HCT116 (cell line): ENCODE measurements at regions not wholly inside any gene's neighbourhood (a gene's known extent, or its start where the extent isn't known, plus 50 kb on each side); places are given as distances from the start of the nearest gene placed in this dataset.

ENCODE experiments used
- ATAC-seq: fragments of 200-7000 bp; cut with Tn5 transposase; 2 replicates; pipeline ENCODE4 v1.9.1; 2020; ENCODE audit warnings: mild to moderate bottlenecking, moderate library complexity
- BruUV-seq: library from RNA; stranded (reverse); fragments of 400-500 nt; replicated peaks from 2 replicates; lab custom pipeline; 2021; lab: Mats Ljungman, UMichigan
- CTCF ChIA-PET: fragments of 300-600 bp; sonication (Branson Sonifier 250); formaldehyde crosslinking; loops from one replicate; lab custom pipeline; 2021; ENCODE audit warnings: antibody characterized with exemption; lab: Charles Lee
- POLR2A ChIA-PET: fragments of 300-600, 350-600 bp; sonication (Branson Sonifier 250); formaldehyde crosslinking; loops from one replicate; lab custom pipeline; 2021; ENCODE audit warnings: antibody characterized with exemption; lab: Charles Lee
- RAD21 ChIA-PET, 2 experiments: fragments of 300-600 bp; sonication (Branson Sonifier 250); formaldehyde crosslinking; loops; one replicate each; lab custom pipeline; 2023; ENCODE audit warnings: low total read pairs in 2 of 2; ENCODE audit not compliant: uncharacterized antibody in 2 of 2, unreplicated experiment in 2 of 2, low non-redundant PET in 1 of 2; lab: Charles Lee
- DNase-seq: peaks from one replicate; pipeline ENCODE4 v3.0.0-alpha.2; 2010; ENCODE audit warnings: low read depth, low spot score
- H2AFZ ChIP-seq: fragments of 200-600 bp; shearing (Covaris generic), sonication (generic); 2 replicates; pipeline ENCODE4 v1.6.1; 2017; ENCODE audit warnings: low read depth, mixed run types, mixed read lengths, antibody characterized with exemption, low read length; ENCODE audit not compliant: poor library complexity, severe bottlenecking
- H3K27ac ChIP-seq: 2 replicates; pipeline ENCODE4 v1.5.1; 2012; ENCODE audit warnings: low read depth, low read length
- H3K27me3 ChIP-seq: fragments of 200-600 bp; sonication (generic); 2 replicates; pipeline ENCODE4 v1.6.1; 2016; ENCODE audit warnings: mixed run types, low read length, mixed read lengths; ENCODE audit not compliant: insufficient read depth
- H3K36me3 ChIP-seq, 2 experiments: fragments of 200-500 bp in 1 of 2; fragments of 200-600 bp in 1 of 2; sonication (Bioruptor generic) in 1 of 2; sonication (generic) in 1 of 2; 2 replicates each; pipeline versions ENCODE4 v1.5.1 to v1.6.1; 2014 to 2016; ENCODE audit warnings: low read length in 2 of 2, inconsistent platforms in 1 of 2, mixed read lengths in 1 of 2, mixed run types in 1 of 2; ENCODE audit not compliant: insufficient read depth in 2 of 2, control insufficient read depth in 1 of 2
- H3K4me1 ChIP-seq, 2 experiments: fragments of 200-600 bp in 1 of 2; sonication (generic) in 1 of 2; 2 replicates each; pipeline versions ENCODE4 v1.5.1 to v1.6.1; 2012 to 2017; ENCODE audit warnings: low read length in 2 of 2, inconsistent platforms in 1 of 2, mild to moderate bottlenecking in 1 of 2, mixed read lengths in 1 of 2, mixed run types in 1 of 2, moderate library complexity in 1 of 2; ENCODE audit not compliant: insufficient read depth in 2 of 2, control insufficient read depth in 1 of 2
- H3K4me2 ChIP-seq: fragments of 200-600 bp; sonication (generic); 2 replicates; pipeline ENCODE4 v1.6.1; 2017; ENCODE audit warnings: mixed run types, low read length, mixed read lengths
- H3K4me3 ChIP-seq, 2 experiments: fragments of 200-600 bp in 1 of 2; sonication (generic) in 1 of 2; replicated peaks in 1 of 2; 2 replicates each; pipeline ENCODE4 v1.5.1; 2011 to 2016; ENCODE audit warnings: low read length in 2 of 2, control low read depth in 1 of 2, low read depth in 1 of 2, mild to moderate bottlenecking in 1 of 2, mixed read lengths in 1 of 2, mixed run types in 1 of 2
- H3K79me2 ChIP-seq: fragments of 200-600 bp; sonication (generic); 2 replicates; pipeline ENCODE4 v1.6.1; 2017; ENCODE audit warnings: mild to moderate bottlenecking, mixed run types, low read length, moderate library complexity, mixed read lengths; ENCODE audit not compliant: insufficient read depth
- H3K9ac ChIP-seq: fragments of 200-600 bp; sonication (generic); 2 replicates; pipeline ENCODE4 v1.6.1; 2016; ENCODE audit warnings: low read length, mixed read lengths
- H3K9me2 ChIP-seq: fragments of 200-600 bp; sonication (generic), shearing (Covaris generic); 2 replicates; pipeline ENCODE4 v1.6.1; 2017; ENCODE audit warnings: mixed run types, mild to moderate bottlenecking, moderate library complexity; ENCODE audit not compliant: insufficient read depth
- H3K9me3 ChIP-seq, 2 experiments: fragments of 200-500 bp in 1 of 2; fragments of 200-600 bp in 1 of 2; sonication (Bioruptor generic) in 1 of 2; sonication (generic) in 1 of 2; 2 replicates each; pipeline ENCODE4 v1.6.1; 2014 to 2017; ENCODE audit warnings: low read length in 2 of 2, mixed read lengths in 2 of 2, inconsistent platforms in 1 of 2, low read depth in 1 of 2, mild to moderate bottlenecking in 1 of 2, mixed run types in 1 of 2, moderate library complexity in 1 of 2; ENCODE audit not compliant: control insufficient read depth in 1 of 2, insufficient read depth in 1 of 2
- H4K20me1 ChIP-seq: fragments of 200-600 bp; sonication (generic), shearing (Covaris generic); 2 replicates; pipeline ENCODE4 v1.6.1; 2017; ENCODE audit warnings: mixed run types, mild to moderate bottlenecking, moderate library complexity; ENCODE audit not compliant: insufficient read depth
- ATF3 ChIP-seq: IDR thresholded peaks from 2 replicates; pipeline ENCODE4 v1.6.1; 2012
- CBX3 ChIP-seq: IDR thresholded peaks from 2 replicates; pipeline ENCODE4 v1.6.1; 2012; ENCODE audit warnings: low read depth
- CEBPB ChIP-seq: IDR thresholded peaks from 2 replicates; pipeline ENCODE4 v1.6.1; 2012; ENCODE audit warnings: low read depth
- EGR1 ChIP-seq: IDR thresholded peaks from 2 replicates; pipeline ENCODE4 v1.6.1; 2012; ENCODE audit warnings: low read depth
- ELF1 ChIP-seq: IDR thresholded peaks from 2 replicates; pipeline ENCODE4 v1.6.1; 2012; ENCODE audit warnings: low read depth, borderline replicate concordance
- EZH2 ChIP-seq: fragments of 200-600 bp; sonication (generic); IDR thresholded peaks from 2 replicates; pipeline ENCODE4 v1.6.1; 2017; ENCODE audit warnings: antibody characterized with exemption, mixed run types
- EZH2phosphoT487 ChIP-seq: fragments of 200-600 bp; IDR thresholded peaks from 2 replicates; pipeline ENCODE4 v1.6.1; 2018; ENCODE audit warnings: antibody characterized with exemption, borderline replicate concordance
- JUND ChIP-seq: IDR thresholded peaks from 2 replicates; pipeline ENCODE4 v1.6.1; 2012
- MAX ChIP-seq: IDR thresholded peaks from 2 replicates; pipeline ENCODE4 v1.6.1; 2012
- POLR2A ChIP-seq: IDR thresholded peaks from 2 replicates; pipeline ENCODE4 v1.7.0; 2011; ENCODE audit warnings: borderline replicate concordance; ENCODE audit not compliant: insufficient read depth, insufficient read length; ENCODE audit errors: extremely low read depth
- POLR2AphosphoS5 ChIP-seq: IDR thresholded peaks from 2 replicates; pipeline ENCODE4 v1.6.1; 2011; ENCODE audit warnings: mild to moderate bottlenecking, low read depth, low read length, moderate library complexity
- RAD21 ChIP-seq: IDR thresholded peaks from 2 replicates; pipeline ENCODE4 v1.6.1; 2012; ENCODE audit warnings: low read depth, mild to moderate bottlenecking
- SIN3A ChIP-seq: IDR thresholded peaks from 2 replicates; pipeline ENCODE4 v1.6.1; 2012; ENCODE audit warnings: low read depth
- SP1 ChIP-seq: IDR thresholded peaks from 2 replicates; pipeline ENCODE4 v1.6.1; 2012; ENCODE audit warnings: low read depth
- TCF7L2 ChIP-seq: IDR thresholded peaks from 2 replicates; pipeline ENCODE4 v1.7.0; 2011; ENCODE audit warnings: borderline replicate concordance, inconsistent platforms; ENCODE audit not compliant: insufficient read depth, insufficient read length; ENCODE audit errors: extremely low read depth
- ZFX ChIP-seq: fragments of 450-650 bp; IDR thresholded peaks from 2 replicates; pipeline ENCODE4 v1.6.1; 2017
- intact Hi-C: fragments of 100-400 bp; cut with micrococcal nuclease; formaldehyde crosslinking; loops from 2 replicates; pipeline ENCODE4 v1.10.0; 2022
- TF ChIP-seq, protein P1 (sequence below): IDR thresholded peaks from 2 replicates; pipeline ENCODE4 v1.6.1; 2012; ENCODE audit warnings: low read depth
- TF ChIP-seq, protein P2 (sequence below): IDR thresholded peaks from 2 replicates; pipeline ENCODE4 v1.6.1; 2011; ENCODE audit warnings: mild to moderate bottlenecking, low read length, moderate library complexity; ENCODE audit not compliant: insufficient replicate concordance; ENCODE audit errors: extremely low read depth

DNA sequence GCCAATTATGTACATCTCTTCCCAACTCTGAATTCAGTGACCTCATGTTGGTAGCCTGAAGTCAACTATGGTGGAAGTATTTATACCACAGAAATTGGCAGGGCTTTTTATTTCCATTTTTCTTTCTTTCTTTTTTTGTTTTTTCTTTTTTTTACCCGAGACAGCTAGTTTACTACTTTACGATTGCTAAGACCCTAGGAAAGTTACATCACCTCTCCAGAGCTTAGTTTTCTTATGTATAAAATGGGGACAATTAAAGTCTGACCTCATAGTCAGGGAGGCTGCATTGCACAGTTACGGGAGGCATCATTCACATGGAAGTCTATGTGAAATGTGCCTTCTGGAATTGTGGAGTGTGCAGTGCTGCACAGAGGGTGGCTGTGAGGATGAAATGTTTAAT lies 194.3 kb downstream of the MTX2 start:
- Histone ChIP-seq H3K4me1 (no peaks in the 10 kb centered on the region), H3K27ac (no peak overlapping the region), H3K36me3 (no peaks in the 10 kb centered on the region), H3K4me3 (no peak overlapping the region), H3K79me2 (no peaks in the 10 kb centered on the region), H3K4me2 (no peak overlapping the region), H3K27me3 (no peaks in the 10 kb centered on the region), H3K9me3 (no peaks in the 10 kb centered on the region), H3K9ac (no peak overlapping the region), H2AFZ (no peak overlapping the region), H3K9me2 (no peaks in the 10 kb centered on the region), H4K20me1 (no peaks in the 10 kb centered on the region)
- intact Hi-C loops, result no loop called here
- ATAC-seq, result no peak
- ChIA-PET CTCF (interaction anchor here (0.9 kb wide), 1 partner anchor 9 kb away, joined by 3 read pairs; no protein-coding TSS in a partner anchor), POLR2A (no interaction called here), RAD21 (no interaction called here)
- no TSS peak for BruUV-seq
- DNase-seq, result no peak
- TF ChIP-seq EGR1 (no peak), MAX (no peak), SIN3A (no peak), CEBPB (no peak), JUND (no peak), TCF7L2 (no peak), ZFX (no peak), EZH2phosphoT487 (no peak), POLR2AphosphoS5 (no peak), ELF1 (no peak), EZH2 (no peak), CBX3 (no peak), SP1 (no peak), ATF3 (no peak), RAD21 (no peak), POLR2A (no peak)
- TF ChIP-seq, protein P1, sequence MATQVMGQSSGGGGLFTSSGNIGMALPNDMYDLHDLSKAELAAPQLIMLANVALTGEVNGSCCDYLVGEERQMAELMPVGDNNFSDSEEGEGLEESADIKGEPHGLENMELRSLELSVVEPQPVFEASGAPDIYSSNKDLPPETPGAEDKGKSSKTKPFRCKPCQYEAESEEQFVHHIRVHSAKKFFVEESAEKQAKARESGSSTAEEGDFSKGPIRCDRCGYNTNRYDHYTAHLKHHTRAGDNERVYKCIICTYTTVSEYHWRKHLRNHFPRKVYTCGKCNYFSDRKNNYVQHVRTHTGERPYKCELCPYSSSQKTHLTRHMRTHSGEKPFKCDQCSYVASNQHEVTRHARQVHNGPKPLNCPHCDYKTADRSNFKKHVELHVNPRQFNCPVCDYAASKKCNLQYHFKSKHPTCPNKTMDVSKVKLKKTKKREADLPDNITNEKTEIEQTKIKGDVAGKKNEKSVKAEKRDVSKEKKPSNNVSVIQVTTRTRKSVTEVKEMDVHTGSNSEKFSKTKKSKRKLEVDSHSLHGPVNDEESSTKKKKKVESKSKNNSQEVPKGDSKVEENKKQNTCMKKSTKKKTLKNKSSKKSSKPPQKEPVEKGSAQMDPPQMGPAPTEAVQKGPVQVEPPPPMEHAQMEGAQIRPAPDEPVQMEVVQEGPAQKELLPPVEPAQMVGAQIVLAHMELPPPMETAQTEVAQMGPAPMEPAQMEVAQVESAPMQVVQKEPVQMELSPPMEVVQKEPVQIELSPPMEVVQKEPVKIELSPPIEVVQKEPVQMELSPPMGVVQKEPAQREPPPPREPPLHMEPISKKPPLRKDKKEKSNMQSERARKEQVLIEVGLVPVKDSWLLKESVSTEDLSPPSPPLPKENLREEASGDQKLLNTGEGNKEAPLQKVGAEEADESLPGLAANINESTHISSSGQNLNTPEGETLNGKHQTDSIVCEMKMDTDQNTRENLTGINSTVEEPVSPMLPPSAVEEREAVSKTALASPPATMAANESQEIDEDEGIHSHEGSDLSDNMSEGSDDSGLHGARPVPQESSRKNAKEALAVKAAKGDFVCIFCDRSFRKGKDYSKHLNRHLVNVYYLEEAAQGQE, result no peak
- TF ChIP-seq, protein P2, sequence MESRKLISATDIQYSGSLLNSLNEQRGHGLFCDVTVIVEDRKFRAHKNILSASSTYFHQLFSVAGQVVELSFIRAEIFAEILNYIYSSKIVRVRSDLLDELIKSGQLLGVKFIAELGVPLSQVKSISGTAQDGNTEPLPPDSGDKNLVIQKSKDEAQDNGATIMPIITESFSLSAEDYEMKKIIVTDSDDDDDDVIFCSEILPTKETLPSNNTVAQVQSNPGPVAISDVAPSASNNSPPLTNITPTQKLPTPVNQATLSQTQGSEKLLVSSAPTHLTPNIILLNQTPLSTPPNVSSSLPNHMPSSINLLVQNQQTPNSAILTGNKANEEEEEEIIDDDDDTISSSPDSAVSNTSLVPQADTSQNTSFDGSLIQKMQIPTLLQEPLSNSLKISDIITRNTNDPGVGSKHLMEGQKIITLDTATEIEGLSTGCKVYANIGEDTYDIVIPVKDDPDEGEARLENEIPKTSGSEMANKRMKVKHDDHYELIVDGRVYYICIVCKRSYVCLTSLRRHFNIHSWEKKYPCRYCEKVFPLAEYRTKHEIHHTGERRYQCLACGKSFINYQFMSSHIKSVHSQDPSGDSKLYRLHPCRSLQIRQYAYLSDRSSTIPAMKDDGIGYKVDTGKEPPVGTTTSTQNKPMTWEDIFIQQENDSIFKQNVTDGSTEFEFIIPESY, result no peak
- TF ChIP-seq, all 23 proteins: peak for 0
